RWPE1 (cell line): ENCODE measurements at regions not wholly inside any gene's neighbourhood (a gene's known extent, or its start where the extent isn't known, plus 50 kb on each side); places are given as distances from the start of the nearest gene placed in this dataset.

Experiments used
- CTCF ChIA-PET: fragments of 350-600 bp; sonication (Branson Sonifier 250); formaldehyde crosslinking; extraction: SDS; loops from one replicate; lab custom pipeline; 2021; lab: Yijun Ruan, JAX
- POLR2A ChIA-PET: fragments of 400-600 bp; formaldehyde crosslinking; extraction: SDS; loops from one replicate; lab custom pipeline; 2020; ENCODE audit warnings: antibody characterized with exemption; ENCODE audit not compliant: low non-redundant PET; lab: Yijun Ruan, JAX
- DNase-seq: peaks from one replicate; pipeline ENCODE4 v3.0.0; 2012; ENCODE audit warnings: low spot score
- H3K27ac ChIP-seq: fragments of 450-650 bp; 2 replicates; pipeline ENCODE4 v1.5.1; 2017
- CTCF ChIP-seq: fragments of 450-650 bp; conservative IDR thresholded peaks from 2 replicates; pipeline ENCODE4 v1.5.1; 2017; ENCODE audit warnings: low read depth, mild to moderate bottlenecking

- CTCF ChIA-PET = interaction anchor here (0.6 kb wide), 1 partner anchor 1387 kb away, joined by 4 read pairs; no protein-coding TSS in a partner anchor
- TF ChIP-seq CTCF = no peak
- POLR2A ChIA-PET = no interaction called here
- H3K27ac ChIP-seq = no peak overlapping the region
- DNase-seq = no peak
Measured at GRCh38 chr7:88516429-88516828, 209.7 kb upstream of the STEAP4 start.

GRCh38 chr7:88515301-88515700 is 208.6 kb upstream of the STEAP4 start:
- DNase-seq = no peak
- ChIA-PET POLR2A (no interaction called here), CTCF (no interaction called here)
- H3K27ac ChIP-seq = no peak overlapping the region
- TF ChIP-seq CTCF = no peak

GRCh38 chr7:88509341-88509740 is 202.6 kb upstream of the STEAP4 start:
- no peak for TF ChIP-seq CTCF
- CTCF ChIA-PET = no interaction called here
- DNase-seq = no peak
- POLR2A ChIA-PET = no interaction called here
- no peak overlapping the region for H3K27ac ChIP-seq

- POLR2A ChIA-PET = no interaction called here
- no peak for TF ChIP-seq CTCF
- H3K27ac ChIP-seq = no peak overlapping the region
- no peak for DNase-seq
- CTCF ChIA-PET = no interaction called here
Measured at GRCh38 chr7:88500131-88500530, 193.4 kb upstream of the STEAP4 start.

- CTCF ChIA-PET = no interaction called here
- no peak overlapping the region for H3K27ac ChIP-seq
- TF ChIP-seq CTCF = no peak
- DNase-seq = no peak
- POLR2A ChIA-PET = no interaction called here
Measured at GRCh38 chr7:88495881-88496725, 189.4 kb upstream of the STEAP4 start.

GRCh38 chr7:88492153-88492552 is 185.5 kb upstream of the STEAP4 start:
- no peak for DNase-seq
- no peak overlapping the region for H3K27ac ChIP-seq
- ChIA-PET POLR2A (no interaction called here), CTCF (no interaction called here)
- no peak for TF ChIP-seq CTCF
